ENCODE measurements at regions not wholly inside any gene's neighbourhood (a gene's known extent, or its start where the extent isn't known, plus 50 kb on each side); places are given as distances from the start of the nearest gene placed in this dataset.

DNA sequence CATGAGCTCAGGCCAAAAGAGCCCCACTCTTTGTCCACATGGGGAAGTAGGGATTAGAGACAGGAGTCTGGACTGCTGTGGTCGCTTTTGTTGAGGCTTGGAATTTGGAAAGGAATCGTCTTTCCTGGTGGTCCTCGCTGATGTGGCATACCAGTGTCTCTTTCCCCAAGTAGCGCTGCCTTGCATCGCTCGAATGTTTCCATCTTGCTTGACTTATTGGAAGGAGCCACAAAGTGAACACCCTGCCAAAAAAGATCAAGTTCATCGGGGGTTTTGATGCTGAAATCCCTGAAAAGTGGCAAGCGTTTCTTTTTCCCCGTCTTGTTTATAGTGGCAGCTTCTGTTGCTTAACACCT is 161.3 kb downstream of the MACROH2A1 start:
- Histone ChIP-seq H3K27ac (ENCODE audit: low read depth, low read length) (no peak overlapping the region), H3K4me1 (ENCODE audit: control insufficient read depth, insufficient read depth, low read length) (peaks cover 24% of the 10 kb centered on the region), H3K9ac (ENCODE audit: low read length) (no peak overlapping the region), H3K27me3 (ENCODE audit: control insufficient read depth, insufficient read depth, low read length) (no peaks in the 10 kb centered on the region), H3K36me3 (ENCODE audit: control insufficient read depth, insufficient read depth, low read length) (no peaks in the 10 kb centered on the region), H3K4me3 (ENCODE audit: low read length) (no peak overlapping the region)

DNA sequence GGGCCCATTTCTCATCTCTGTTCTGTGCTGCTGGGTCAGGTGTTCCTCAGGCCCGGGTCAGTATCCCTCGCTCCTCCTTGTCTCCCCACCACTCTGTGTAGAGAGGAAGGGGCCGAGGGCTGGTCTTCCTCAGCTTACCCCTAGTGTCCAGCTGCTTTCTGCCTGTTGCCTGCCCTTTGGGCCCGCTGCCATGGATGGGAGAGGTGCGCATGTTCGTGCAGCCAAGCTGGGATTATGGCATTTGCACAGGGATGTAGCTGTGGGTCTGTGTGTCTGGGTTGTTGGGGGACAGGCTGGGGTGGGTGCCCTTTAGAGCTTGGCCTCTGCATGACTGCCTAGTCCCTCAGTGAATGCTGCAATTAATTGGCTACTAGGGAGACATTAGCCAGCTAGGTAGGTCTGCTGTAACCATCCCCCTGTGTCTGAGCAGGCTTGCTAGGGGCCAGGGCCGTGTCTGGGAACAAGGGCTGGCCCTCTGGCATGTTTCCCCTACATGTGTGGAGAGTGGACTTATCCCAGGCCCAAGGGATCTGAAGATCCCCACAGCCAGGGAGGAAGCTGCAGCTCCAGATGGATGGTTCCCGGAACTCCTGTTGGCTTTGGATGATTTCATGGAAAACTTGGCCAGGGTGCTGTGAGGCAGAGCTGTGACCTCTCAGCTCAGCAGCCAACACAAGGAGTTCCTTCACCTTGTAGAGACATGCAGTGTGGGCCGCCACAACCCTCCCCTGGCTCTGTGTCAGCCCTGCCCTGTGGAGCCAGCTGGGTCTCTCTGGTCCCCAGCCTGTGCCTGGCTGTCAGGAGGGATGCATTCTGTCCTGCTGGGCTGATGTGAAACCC is 161.9 kb downstream of the MACROH2A1 start:
- H3K9ac ChIP-seq (ENCODE audit: low read length), result no peak overlapping the region
- H3K4me1 ChIP-seq (ENCODE audit: control insufficient read depth, insufficient read depth, low read length), result peaks cover 18% of the 10 kb centered on the region
- H3K4me3 ChIP-seq (ENCODE audit: low read length), result no peak overlapping the region
- H3K27me3 ChIP-seq (ENCODE audit: control insufficient read depth, insufficient read depth, low read length), result no peaks in the 10 kb centered on the region
- H3K36me3 ChIP-seq (ENCODE audit: control insufficient read depth, insufficient read depth, low read length), result no peaks in the 10 kb centered on the region
- no peak overlapping the region for H3K27ac ChIP-seq (ENCODE audit: low read depth, low read length)

DNA sequence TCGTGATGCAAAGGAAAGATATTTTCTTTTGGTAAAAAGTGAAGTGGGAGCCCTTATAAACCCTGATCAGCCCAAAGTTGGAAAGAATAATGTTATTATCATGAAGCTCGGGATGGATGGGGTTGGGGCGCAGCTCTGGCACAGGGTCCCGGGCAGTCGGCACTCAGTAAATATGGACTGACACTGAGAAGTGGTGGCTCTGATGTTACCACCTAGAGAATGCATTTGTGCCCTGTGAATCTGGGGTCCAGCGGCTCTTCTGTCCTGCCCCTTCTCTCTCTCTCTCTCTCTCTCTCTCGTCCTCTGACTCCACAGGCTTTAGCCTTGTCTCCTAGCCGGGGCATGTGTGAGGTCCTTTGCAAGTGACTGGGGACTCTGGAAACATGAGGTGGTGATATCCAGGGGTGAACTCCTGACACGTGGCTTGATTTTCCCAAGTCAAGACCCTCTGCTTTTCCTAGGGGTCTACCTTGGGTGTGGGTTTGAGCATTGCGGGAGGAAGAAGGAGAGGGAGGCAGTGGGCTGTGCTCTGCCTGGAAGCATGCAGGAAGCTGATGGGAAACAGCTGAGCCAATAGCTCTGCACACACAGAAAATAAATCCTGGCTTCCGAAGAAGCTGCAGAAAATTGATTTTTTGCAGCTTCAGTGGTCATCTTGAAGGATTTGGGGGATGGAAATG is 162.7 kb downstream of the MACROH2A1 start:
- H3K9ac ChIP-seq (ENCODE audit: low read length), result no peak overlapping the region
- no peaks in the 10 kb centered on the region for H3K36me3 ChIP-seq (ENCODE audit: control insufficient read depth, insufficient read depth, low read length)
- no peak overlapping the region for H3K27ac ChIP-seq (ENCODE audit: low read depth, low read length)
- H3K4me1 ChIP-seq (ENCODE audit: control insufficient read depth, insufficient read depth, low read length), result peaks cover 11% of the 10 kb centered on the region
- no peaks in the 10 kb centered on the region for H3K27me3 ChIP-seq (ENCODE audit: control insufficient read depth, insufficient read depth, low read length)
- no peak overlapping the region for H3K4me3 ChIP-seq (ENCODE audit: low read length)

DNA sequence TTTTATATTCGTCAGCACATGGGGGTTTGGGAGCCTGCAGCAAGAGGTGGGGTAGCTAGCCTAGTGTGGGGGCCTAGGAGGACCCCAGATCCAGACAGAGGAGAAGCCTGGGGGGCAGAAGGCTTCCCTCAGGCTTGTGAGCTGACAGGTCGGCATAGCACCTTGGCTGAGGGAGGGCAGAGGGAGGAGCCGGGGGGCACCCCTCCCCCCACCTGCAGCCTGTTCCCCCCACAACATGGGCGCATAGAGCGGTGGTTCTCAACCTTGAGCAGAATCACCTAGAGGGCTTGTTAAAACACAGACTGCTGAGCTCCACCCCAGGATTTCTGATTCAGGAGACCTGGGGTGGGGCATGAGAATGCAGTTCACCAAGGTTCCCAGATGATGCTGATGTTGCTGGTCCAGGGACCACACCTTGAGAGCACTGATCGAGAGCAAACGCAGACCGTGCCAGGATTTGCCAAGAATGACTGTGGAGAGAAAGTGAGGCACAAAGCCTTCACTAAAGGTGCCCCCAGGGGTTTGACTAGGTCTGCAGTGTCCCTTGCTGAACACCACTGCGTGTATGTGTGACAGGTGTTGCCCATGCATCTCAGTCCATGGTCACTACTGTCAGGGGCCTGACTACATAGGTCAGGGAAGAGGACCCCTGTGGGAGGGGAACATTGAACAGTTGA is 163.3 kb downstream of the MACROH2A1 start:
- Histone ChIP-seq H3K36me3 (ENCODE audit: control insufficient read depth, insufficient read depth, low read length) (no peaks in the 10 kb centered on the region), H3K4me1 (ENCODE audit: control insufficient read depth, insufficient read depth, low read length) (peaks cover 11% of the 10 kb centered on the region), H3K27me3 (ENCODE audit: control insufficient read depth, insufficient read depth, low read length) (no peaks in the 10 kb centered on the region), H3K27ac (ENCODE audit: low read depth, low read length) (no peak overlapping the region), H3K9ac (ENCODE audit: low read length) (no peak overlapping the region), H3K4me3 (ENCODE audit: low read length) (no peak overlapping the region)

DNA sequence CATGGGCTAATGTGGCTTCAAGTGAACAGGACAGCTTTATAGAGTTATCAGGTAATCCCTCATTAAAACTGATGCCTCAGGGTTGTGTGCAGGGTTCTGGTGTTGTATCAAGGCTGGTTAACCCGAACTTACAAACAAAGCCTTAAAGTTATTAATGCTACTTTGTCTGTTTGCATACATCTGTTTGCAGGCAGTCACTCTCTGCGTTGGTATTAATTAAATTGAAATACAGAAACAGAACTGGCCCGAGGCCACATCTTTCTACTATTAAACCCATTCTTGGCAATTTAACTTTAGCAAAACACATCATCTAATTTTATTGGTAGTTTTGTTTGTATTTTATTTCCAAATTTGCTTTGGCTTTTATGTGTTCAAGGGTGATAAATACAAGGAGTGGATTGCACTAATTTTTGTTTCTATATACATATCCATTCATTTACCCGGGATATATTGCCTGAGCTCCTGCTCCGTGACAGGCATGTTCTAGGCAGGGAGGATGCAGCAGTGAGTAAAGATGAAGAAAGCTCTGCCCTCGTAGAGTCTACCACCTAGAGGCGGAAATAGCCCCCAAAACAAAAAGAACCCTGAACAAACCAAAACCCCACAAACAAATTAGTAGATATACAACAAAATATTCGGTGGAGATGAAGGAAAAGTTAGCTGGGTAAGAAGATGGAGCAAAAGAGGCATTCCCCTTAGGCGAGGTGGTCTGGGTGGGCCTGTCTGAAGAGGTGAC is 164.2 kb downstream of the MACROH2A1 start:
- no peak overlapping the region for H3K9ac ChIP-seq (ENCODE audit: low read length)
- H3K27ac ChIP-seq (ENCODE audit: low read depth, low read length), result no peak overlapping the region
- H3K27me3 ChIP-seq (ENCODE audit: control insufficient read depth, insufficient read depth, low read length), result no peaks in the 10 kb centered on the region
- H3K4me3 ChIP-seq (ENCODE audit: low read length), result no peak overlapping the region
- H3K36me3 ChIP-seq (ENCODE audit: control insufficient read depth, insufficient read depth, low read length), result no peaks in the 10 kb centered on the region
- H3K4me1 ChIP-seq (ENCODE audit: control insufficient read depth, insufficient read depth, low read length), result peaks cover 14% of the 10 kb centered on the region

DNA sequence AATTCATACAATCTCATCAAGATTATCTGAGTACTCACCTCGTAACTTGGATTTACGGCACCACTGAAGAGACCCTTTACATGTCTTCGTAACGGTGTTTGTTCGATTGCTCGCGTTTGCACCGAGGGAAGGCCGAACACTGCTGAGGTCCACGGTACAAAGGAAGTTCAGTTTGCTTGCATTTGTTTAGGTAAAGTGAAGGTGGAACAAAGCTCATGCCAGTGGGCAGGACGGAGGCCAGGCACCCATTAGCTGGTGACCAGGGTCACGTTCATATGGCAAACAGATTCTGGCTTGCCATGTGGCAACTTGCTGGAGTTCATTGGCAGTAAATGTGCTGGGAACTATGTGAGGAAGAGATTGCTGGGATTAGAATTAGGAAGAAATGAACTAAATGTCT is 164.8 kb downstream of the MACROH2A1 start:
- Histone ChIP-seq H3K9ac (ENCODE audit: low read length) (no peak overlapping the region), H3K4me1 (ENCODE audit: control insufficient read depth, insufficient read depth, low read length) (peaks cover 8% of the 10 kb centered on the region), H3K4me3 (ENCODE audit: low read length) (no peak overlapping the region), H3K27me3 (ENCODE audit: control insufficient read depth, insufficient read depth, low read length) (no peaks in the 10 kb centered on the region), H3K36me3 (ENCODE audit: control insufficient read depth, insufficient read depth, low read length) (no peaks in the 10 kb centered on the region), H3K27ac (ENCODE audit: low read depth, low read length) (no peak overlapping the region)

DNA sequence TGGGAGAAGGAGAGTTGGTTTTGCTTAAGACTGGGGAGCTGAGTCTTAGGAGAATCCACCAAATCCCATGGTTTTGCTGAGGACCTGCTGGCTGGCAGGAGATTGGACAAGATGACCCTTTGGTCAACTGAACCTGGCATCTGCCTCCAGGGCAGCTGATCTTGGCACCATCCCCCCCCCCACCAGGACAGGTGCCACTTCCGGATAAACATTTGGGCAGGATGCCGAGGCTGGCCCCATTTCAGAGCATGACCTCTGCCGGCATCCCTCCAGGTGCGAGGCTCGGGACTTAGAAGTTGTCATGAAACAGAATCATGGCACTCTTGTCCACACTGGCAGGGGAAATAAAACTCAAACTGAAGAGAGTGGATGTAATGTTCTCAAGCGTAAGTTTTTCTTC is 165.6 kb downstream of the MACROH2A1 start:
- Histone ChIP-seq H3K27ac (ENCODE audit: low read depth, low read length) (no peak overlapping the region), H3K27me3 (ENCODE audit: control insufficient read depth, insufficient read depth, low read length) (no peaks in the 10 kb centered on the region), H3K9ac (ENCODE audit: low read length) (no peak overlapping the region), H3K4me1 (ENCODE audit: control insufficient read depth, insufficient read depth, low read length) (peaks cover 7% of the 10 kb centered on the region), H3K4me3 (ENCODE audit: low read length) (no peak overlapping the region), H3K36me3 (ENCODE audit: control insufficient read depth, insufficient read depth, low read length) (no peaks in the 10 kb centered on the region)

DNA sequence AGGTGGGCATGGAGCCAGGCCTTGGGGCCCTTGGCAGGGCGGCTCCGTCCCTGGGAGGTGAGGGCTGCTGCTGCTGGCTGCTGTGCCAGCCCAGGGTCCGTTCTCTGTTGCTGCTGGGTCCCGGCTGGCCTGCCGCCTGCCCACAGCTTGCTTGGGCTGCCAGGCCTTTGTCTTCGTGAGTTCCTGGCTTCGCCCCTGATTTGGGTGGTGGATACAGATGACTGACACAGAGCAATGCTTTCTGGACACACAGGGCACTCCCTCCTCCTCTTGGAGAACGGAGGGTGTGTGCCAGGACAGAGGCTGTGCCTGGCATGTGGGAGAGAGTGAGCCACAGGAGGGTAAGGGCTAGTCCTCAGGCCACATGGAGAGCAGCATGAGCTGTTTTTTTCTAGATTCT is 166.1 kb downstream of the MACROH2A1 start:
- Histone ChIP-seq H3K27ac (ENCODE audit: low read depth, low read length) (no peak overlapping the region), H3K27me3 (ENCODE audit: control insufficient read depth, insufficient read depth, low read length) (no peaks in the 10 kb centered on the region), H3K9ac (ENCODE audit: low read length) (no peak overlapping the region), H3K4me3 (ENCODE audit: low read length) (no peak overlapping the region), H3K36me3 (ENCODE audit: control insufficient read depth, insufficient read depth, low read length) (no peaks in the 10 kb centered on the region), H3K4me1 (ENCODE audit: control insufficient read depth, insufficient read depth, low read length) (peaks cover 7% of the 10 kb centered on the region)

DNA sequence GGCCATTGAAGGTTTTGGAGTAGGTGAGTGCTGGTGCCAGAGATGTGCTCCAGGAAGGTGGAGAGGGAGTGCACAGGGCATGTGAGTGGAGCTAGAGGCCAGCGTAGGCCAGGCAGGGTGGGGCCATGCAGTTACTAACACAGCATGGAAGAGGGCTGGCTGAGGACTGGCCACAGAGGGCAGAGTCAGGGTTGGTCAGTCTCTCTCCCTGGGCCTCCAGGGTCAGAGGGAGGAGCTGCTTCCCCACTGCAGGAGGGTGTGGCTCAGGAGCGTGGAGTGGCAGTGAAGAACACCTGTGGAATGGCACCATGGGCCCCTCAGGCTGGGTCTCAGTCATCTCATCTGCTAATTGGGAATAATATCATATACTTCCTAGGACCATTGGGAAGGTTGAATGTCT is 167.7 kb downstream of the MACROH2A1 start:
- peaks cover 4% of the 10 kb centered on the region for H3K4me1 ChIP-seq (ENCODE audit: control insufficient read depth, insufficient read depth, low read length)
- H3K4me3 ChIP-seq (ENCODE audit: low read length), result no peak overlapping the region
- H3K27ac ChIP-seq (ENCODE audit: low read depth, low read length), result no peak overlapping the region
- H3K36me3 ChIP-seq (ENCODE audit: control insufficient read depth, insufficient read depth, low read length), result no peaks in the 10 kb centered on the region
- no peaks in the 10 kb centered on the region for H3K27me3 ChIP-seq (ENCODE audit: control insufficient read depth, insufficient read depth, low read length)
- no peak overlapping the region for H3K9ac ChIP-seq (ENCODE audit: low read length)

DNA sequence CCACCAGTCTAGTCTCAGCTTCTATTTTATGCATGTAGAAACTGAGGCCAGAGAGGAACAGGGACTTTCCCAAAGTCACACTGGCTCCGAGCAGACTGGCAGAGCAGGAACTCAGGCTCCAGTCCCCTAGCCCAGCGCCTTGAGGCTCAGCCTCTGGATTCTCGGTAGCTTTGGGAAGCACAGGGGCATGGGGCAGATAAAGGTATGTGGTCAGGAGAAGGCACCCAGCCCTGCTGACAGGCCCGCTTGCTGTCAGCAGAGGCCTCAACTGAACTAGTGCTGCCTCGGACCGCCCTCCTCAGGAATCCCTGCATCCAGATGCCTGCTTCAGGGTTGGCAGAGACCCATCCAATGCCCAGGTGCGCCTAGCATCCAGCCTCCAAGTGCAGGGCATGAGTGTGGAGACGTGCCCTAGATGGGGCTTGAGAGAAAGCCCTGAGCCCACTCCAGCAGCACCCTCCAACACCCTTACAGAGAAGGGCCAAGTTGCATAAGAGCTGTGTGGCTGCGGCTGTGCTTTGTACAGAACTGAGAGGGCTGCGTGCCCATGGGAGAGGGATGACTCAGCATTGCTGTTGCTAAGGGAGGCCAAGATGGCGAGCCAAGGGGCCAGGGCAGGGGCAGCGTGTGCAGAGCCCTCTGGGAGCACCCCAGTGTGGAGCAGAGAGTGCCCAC is 168.6 kb downstream of the MACROH2A1 start:
- Histone ChIP-seq H3K27me3 (ENCODE audit: control insufficient read depth, insufficient read depth, low read length) (no peaks in the 10 kb centered on the region), H3K36me3 (ENCODE audit: control insufficient read depth, insufficient read depth, low read length) (no peaks in the 10 kb centered on the region), H3K4me3 (ENCODE audit: low read length) (no peak overlapping the region), H3K4me1 (ENCODE audit: control insufficient read depth, insufficient read depth, low read length) (peaks cover 4% of the 10 kb centered on the region), H3K27ac (ENCODE audit: low read depth, low read length) (no peak overlapping the region), H3K9ac (ENCODE audit: low read length) (no peak overlapping the region)

DNA sequence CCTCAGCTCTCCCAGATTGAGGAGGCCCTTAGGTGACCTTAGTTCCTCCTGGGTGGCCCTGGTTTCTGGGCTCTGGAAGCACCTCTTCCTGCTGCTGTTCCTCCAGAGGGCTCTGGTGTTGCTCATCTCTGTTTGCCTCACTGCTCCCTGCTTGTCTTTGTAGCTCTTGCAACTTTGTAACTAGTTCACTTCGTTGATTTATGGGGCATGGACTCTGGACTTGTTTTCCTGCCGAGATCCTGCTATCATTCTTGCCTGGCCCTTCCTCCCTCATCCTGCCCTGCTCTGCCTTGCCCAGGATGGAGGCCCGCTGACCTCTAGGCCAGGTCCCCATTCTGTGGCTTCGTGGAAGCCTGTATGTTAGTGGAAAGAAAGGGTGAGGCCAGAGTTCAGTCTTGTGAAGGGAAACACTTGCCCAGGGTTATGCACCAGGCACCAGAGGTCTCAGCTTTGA is 169.3 kb downstream of the MACROH2A1 start:
- Histone ChIP-seq H3K9ac (ENCODE audit: low read length) (no peak overlapping the region), H3K27ac (ENCODE audit: low read depth, low read length) (no peak overlapping the region), H3K4me3 (ENCODE audit: low read length) (no peak overlapping the region), H3K27me3 (ENCODE audit: control insufficient read depth, insufficient read depth, low read length) (no peaks in the 10 kb centered on the region), H3K4me1 (ENCODE audit: control insufficient read depth, insufficient read depth, low read length) (peaks cover 4% of the 10 kb centered on the region), H3K36me3 (ENCODE audit: control insufficient read depth, insufficient read depth, low read length) (no peaks in the 10 kb centered on the region)

DNA sequence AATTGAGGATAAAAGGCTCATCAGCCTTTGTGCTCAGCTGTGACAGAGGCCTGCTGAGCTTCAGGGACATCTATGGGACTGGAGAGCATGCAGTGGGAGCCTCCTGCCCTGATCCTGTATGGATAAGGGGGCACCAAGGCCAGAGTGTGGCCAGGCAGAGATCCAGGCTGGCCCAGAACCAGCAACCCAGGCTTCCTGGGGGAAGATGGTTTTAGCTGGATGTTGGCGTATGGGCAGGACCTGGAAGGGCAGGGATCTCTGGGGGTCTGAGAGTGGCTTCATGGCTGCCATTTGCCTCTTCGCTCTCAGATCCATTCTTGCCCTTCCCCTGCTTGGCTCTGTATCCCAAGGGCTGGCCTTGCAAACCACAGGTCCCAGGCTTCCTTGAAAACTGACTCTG is 169.9 kb downstream of the MACROH2A1 start:
- no peaks in the 10 kb centered on the region for H3K36me3 ChIP-seq (ENCODE audit: control insufficient read depth, insufficient read depth, low read length)
- H3K27me3 ChIP-seq (ENCODE audit: control insufficient read depth, insufficient read depth, low read length), result no peaks in the 10 kb centered on the region
- no peak overlapping the region for H3K9ac ChIP-seq (ENCODE audit: low read length)
- peaks cover 4% of the 10 kb centered on the region for H3K4me1 ChIP-seq (ENCODE audit: control insufficient read depth, insufficient read depth, low read length)
- H3K4me3 ChIP-seq (ENCODE audit: low read length), result no peak overlapping the region
- no peak overlapping the region for H3K27ac ChIP-seq (ENCODE audit: low read depth, low read length)
